Amniotic stem cell (primary cell): ENCODE measurements at regions not wholly inside any gene's neighbourhood (a gene's known extent, or its start where the extent isn't known, plus 50 kb on each side); places are given as distances from the start of the nearest gene placed in this dataset.
"Not testable (repeated sequence)": the region's sequence is repeated elsewhere in the genome, so short reads cannot be mapped to it uniquely, and the experiment has no call there.

Experiments
- DNase-seq: peaks from one replicate; lab custom pipeline; 2025; lab: John Stamatoyannopoulos, UW

GRCh38 chr6:138662471-138662870, 111.1 kb upstream of the CCDC28A start:
- DNase-seq, result no peak

GRCh38 chr6:138663892-138664291, 109.7 kb upstream of the CCDC28A start:
- no peak for DNase-seq

GRCh38 chr6:138664745-138665144, 108.8 kb upstream of the CCDC28A start:
- DNase-seq, result no peak

- DNase-seq, result no peak
Observed at GRCh38 chr6:138666636-138667035, 106.9 kb upstream of the CCDC28A start.

GRCh38 chr6:138667408-138667807, 106.2 kb upstream of the CCDC28A start:
- no peak for DNase-seq

GRCh38 chr6:138671351-138671750, 102.2 kb upstream of the CCDC28A start:
- no peak for DNase-seq

GRCh38 chr6:138673346-138674014, 100.1 kb upstream of the CCDC28A start:
- no peak for DNase-seq

- DNase-seq, result not testable (repeated sequence)
Observed at GRCh38 chr6:138674444-138674843, 99.1 kb upstream of the CCDC28A start.

GRCh38 chr6:138677538-138677937, 96.0 kb upstream of the CCDC28A start:
- DNase-seq, result no peak

- DNase-seq, result no peak
Observed at GRCh38 chr6:138678168-138678567, 95.4 kb upstream of the CCDC28A start.

GRCh38 chr6:138680085-138680484, 93.5 kb upstream of the CCDC28A start:
- no peak for DNase-seq

GRCh38 chr6:138681627-138682026, 91.9 kb upstream of the CCDC28A start:
- DNase-seq, result no peak

- no peak for DNase-seq
Observed at GRCh38 chr6:138682704-138683527, 90.7 kb upstream of the CCDC28A start.

- DNase-seq, result no peak
Observed at GRCh38 chr6:138685257-138685656, 88.3 kb upstream of the CCDC28A start.

- DNase-seq, result no peak
Observed at GRCh38 chr6:138685781-138686180, 87.8 kb upstream of the CCDC28A start.

GRCh38 chr6:138688580-138688979, 85.0 kb upstream of the CCDC28A start:
- no peak for DNase-seq

GRCh38 chr6:138689849-138690248, 83.7 kb upstream of the CCDC28A start:
- no peak for DNase-seq

GRCh38 chr6:138690975-138691594, 82.5 kb upstream of the CCDC28A start:
- DNase-seq, result no peak

- no peak for DNase-seq
Observed at GRCh38 chr6:138691595-138692057, 81.9 kb upstream of the CCDC28A start.

GRCh38 chr6:138692058-138692977, 81.3 kb upstream of the CCDC28A start:
- DNase-seq, result peak; percentile 44

GRCh38 chr6:138692978-138693909, 80.3 kb upstream of the CCDC28A start:
- DNase-seq, result no peak
